Erythroblast (primary cell): ENCODE measurements at regions not wholly inside any gene's neighbourhood (a gene's known extent, or its start where the extent isn't known, plus 50 kb on each side); places are given as distances from the start of the nearest gene placed in this dataset.

Experiments
- GATA1 ChIP-seq: IDR thresholded peaks from 2 replicates; pipeline ENCODE4 v1.6.1; 2011; ENCODE audit warnings: low read depth, mild to moderate bottlenecking, control low read depth, low read length, moderate library complexity
- POLR2A ChIP-seq: IDR thresholded peaks from 2 replicates; pipeline ENCODE4 v1.6.1; 2011; ENCODE audit warnings: mild to moderate bottlenecking, low read length

DNA sequence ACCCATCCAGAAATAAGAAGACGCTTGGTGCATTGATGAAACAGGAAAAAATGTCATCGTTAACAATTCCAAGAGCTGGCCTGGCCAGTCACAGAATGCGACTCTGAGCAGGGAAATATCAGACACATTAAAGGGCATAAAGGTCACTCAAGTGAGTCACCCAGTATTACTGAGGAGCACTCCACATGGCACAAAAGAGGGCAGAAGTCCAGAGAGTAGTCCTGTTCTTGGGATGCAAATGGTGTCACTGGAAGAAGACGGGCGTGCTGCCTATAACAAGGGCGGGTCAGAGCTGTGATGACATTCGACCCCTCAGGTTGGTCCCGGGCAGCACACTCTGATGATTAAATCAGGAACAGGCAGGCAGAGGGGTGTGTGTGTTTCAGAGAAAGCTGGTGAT, 720.3 kb downstream of the UQCRFS1 start:
- TF ChIP-seq POLR2A (no peak), GATA1 (no peak)
